ENCODE measurements at regions not wholly inside any gene's neighbourhood (a gene's known extent, or its start where the extent isn't known, plus 50 kb on each side); places are given as distances from the start of the nearest gene placed in this dataset.

DNA sequence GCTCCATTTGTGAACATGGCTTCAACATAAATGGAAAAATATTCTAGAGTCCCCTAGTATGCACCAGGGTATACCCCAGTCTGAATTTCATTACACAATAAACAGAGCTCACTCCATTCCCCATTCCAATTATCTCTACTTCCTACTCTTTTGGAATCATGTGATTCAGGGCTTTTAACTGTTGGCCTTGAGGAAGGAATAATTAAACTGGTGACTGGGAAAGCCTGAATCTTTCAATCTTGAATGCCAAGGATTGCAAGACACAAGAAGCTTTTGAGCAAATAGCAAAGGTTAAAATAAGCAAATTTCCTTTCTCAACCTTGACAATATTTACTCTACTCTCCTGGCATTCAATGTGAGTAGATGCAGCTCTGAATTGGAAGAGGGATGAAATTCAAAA, 77.5 kb upstream of the INPP4B start:
- TF ChIP-seq CTCF (conservative IDR thresholded peaks at IDR 0.05) (no peak), ZFX (IDR thresholded peaks at IDR 0.05) (no peak)
